ENCODE measurements at regions not wholly inside any gene's neighbourhood (a gene's known extent, or its start where the extent isn't known, plus 50 kb on each side); places are given as distances from the start of the nearest gene placed in this dataset.
"Not testable (repeated sequence)": the region's sequence is repeated elsewhere in the genome, so short reads cannot be mapped to it uniquely, and the experiment has no call there.

DNA sequence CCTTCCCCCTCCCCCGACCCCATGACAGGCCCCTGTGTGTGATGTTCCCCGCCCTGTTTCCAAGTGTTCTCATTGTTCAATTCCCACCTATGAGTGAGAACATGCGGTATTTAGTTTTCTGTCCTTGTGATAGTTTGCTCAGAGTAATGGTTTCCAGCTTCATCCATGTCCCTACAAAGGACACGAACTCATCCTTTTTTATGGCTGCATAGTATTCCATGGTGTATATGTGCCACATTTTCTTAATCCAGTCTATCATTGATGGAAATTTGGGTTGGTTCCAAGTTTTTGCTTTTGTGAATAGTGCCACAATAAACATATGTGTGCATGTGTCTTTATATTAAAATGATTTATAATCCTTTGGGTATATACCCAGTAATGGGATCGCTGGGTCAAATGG lies 184.4 kb upstream of the TNFAIP3 start:
- TF ChIP-seq PPARA (CRISPR knock-in tag; IDR thresholded peaks at IDR 0.05; ENCODE audit: borderline replicate concordance); CSRNP3 (CRISPR knock-in tag; IDR thresholded peaks at IDR 0.05); ARNTL (CRISPR knock-in tag; IDR thresholded peaks at IDR 0.05; ENCODE audit: borderline replicate concordance, low read depth): not testable (repeated sequence)
